GM18498 (cell line): ENCODE measurements at regions not wholly inside any gene's neighbourhood (a gene's known extent, or its start where the extent isn't known, plus 50 kb on each side); places are given as distances from the start of the nearest gene placed in this dataset.

Experiments used
- ATAC-seq: cut with Tn5 transposase; IDR thresholded peaks from one replicate; pipeline ENCODE4 v1.9.1; 2021; ENCODE audit warnings: mild to moderate bottlenecking, moderate library complexity; ENCODE audit not compliant: unreplicated experiment

DNA sequence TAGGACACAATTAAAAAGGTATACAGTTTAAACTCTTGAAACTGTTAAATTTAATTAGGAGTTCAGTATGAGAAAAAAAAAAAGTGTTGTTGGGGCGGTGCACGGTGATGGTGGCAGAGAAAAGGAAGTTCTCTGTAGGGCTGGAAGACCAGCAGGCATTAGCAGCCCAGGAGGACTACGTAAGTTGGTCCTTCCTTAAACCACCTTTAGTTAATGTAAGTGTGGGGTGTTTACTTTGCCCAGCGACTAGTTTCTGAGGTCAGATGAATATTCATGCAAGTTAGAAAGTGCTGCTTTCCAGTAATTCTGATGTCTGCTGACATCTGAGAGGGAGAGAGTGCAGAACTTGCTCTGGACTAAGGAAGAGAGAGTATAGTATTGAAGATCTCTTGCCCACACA is 54.9 kb downstream of the NKX2-1 start:
- ATAC-seq, result no peak

DNA sequence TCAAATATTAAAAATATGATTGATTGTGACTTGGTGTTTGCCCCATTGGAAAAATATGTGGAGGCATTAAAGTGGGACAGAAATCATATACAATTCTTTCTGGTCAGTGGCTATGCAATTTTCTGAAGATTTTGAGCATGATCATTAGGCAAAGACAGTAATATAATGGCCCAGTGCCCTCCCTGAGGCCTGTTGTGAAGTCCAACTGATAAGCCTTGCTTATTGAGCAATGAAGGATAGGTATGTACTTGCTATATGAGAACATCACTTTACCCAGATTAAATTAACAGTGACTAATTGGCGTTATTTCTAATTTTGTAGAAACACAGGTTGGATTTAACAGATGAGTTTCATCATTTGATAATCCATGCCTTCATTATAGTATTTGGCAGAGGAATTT is 57.1 kb downstream of the NKX2-1 start:
- no peak for ATAC-seq

DNA sequence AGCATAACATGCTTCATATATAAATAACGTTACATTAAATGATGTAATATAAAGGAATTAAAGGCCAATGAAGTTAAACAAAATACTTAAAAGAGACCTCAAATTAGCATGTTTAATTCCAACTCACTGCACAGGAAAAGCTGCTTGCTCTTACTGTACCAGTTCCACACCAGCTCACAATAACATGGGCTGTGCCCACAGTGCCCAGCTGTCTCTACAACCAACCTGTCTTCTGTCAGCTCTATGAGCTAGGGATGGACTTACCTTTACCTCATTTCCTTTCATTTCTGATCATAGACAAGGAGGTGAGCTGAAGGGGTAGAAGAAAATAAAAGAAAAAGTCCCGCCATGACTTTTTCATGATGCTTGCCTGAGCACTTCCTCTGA is 64.8 kb downstream of the NKX2-1 start:
- no peak for ATAC-seq

DNA sequence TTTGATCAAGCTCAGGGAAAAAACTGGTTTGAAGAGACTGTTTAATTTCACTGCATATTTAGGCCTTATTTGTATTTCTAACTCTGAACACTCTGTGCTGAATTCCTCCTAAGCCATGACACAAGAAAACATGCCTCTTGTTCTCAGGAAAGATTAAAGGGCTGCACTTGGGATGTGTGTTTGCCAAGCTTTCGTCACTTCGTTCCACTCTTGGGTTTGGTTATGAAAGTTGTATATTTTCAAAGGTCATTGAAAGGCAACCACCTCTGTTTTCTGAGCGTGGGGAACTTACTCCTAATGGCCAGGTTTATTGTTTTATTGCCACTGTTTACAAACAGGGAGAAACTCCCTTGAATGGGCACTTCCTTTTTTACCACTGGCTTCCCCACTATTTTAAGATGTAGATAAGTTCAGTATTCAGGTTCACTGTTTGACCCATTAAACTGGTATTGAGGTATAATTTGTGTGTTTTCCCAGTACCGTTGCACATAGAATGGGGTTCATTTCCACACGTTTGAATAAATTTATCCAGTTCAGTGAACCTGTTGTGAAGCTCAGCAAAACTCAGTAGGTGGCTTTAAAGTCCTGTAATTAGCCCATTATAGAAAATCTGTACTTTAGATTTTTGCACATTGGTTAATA is 65.3 kb downstream of the NKX2-1 start:
- no peak for ATAC-seq

DNA sequence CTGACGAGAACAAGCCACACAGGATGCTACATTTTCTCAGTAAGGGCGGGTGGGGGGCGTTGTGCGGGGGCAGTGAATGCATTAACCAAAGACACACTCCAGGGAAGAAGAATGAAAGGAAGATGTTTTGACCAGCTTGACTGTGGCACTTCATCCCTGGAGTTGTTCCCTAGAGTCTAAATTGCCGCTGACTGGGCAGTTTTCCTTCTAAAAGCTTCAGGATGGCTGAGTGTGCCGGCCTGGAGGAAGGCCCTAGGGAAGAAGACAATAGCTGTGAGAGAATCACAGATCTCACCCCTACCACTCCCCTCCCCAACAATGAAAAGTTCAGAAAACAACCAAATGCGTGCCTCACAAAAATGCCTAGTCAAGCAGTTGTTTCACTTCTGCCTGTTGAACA is 67.2 kb downstream of the NKX2-1 start:
- ATAC-seq, result no peak

DNA sequence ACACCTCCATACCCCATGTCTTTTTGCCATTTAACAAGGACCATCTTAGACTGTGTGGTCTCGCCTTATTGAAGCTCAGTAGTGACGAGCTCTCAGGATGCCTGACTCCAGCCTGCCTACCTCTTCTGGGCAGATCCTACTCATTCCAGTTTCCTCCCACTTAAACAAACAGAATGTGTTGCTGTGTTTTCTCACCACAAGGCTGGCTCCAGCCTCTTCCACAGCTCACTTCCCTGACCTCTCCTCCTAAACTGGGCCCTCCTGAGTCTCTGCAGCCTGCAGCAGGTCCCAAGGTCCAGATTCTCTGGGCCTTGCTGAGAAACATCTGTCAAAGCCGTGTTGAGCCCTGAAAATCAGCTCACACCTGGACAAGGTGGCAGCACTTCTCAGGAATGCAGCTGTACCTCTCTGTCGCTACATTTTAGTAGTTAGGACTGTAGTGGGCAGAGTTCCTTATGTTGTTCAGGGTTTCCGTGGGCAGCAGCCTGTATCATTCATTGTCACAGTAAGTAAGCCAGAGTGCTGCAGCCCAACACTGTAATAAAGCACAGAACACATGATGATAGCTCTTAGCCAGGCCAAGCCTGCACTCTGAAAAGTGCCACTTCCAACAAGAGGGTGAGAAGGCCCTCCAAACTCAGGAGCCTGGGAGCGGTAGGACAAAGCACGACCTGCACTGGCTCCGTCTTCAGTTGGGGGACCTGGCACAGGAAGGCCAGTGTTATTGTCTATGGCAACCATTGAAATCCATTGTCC is 68.5 kb downstream of the NKX2-1 start:
- ATAC-seq, result no peak

DNA sequence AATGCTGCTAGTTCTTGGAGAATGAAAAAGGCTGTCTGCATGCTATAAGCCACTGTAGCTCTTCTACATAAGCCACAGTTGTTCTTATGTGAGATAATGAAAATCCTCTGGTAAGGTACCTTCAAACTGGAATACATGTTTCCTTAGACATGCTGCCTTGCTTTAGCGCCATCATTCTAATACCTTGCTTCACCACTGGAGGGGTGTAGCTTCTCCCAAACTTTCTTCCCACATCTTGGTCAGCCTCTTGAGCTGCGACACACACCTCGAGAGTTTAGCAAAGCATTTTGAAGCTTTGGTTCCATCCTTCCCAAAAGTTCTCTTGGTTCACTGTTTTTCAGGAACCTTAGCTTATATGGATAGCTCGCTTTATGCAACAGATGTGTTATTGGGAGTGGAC is 69.5 kb downstream of the NKX2-1 start:
- no peak for ATAC-seq

DNA sequence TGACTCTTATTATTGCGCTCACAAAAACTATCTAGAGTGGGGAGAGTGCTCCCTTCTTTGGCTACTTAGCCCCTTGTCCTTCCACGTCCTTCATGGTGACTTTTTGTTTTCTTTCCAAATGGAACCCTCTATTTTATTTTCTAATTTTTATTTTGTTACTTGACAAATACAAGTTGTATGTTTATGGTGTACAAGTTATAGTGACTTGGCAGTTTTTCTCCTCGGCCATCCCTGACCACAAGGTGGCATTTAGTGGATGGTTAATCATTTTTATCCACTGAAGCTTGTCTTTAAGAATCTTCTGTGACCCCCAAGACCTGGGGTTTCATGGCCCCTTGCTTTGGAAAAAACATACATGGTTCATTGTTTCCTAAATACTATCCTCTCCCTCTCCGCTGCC is 70.1 kb downstream of the NKX2-1 start:
- ATAC-seq, result no peak

DNA sequence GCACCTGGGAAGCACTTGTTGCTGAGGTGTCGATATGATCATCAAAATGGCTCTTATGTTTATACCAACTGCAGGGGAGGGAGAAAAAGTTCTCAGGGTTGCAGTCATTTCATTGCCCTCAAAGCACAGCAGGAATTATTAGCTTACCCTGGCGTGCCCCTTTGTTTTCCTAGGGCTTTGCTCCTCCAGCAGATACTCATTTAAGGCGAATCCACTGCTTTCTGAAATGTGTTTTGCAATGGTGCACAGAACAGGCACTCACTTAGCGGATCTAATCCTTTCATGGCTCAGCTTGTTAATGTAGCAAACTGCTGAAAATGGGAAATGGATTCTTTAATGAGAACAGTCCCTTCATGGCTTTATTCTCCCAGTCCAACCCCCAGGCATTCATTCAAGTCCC is 76.7 kb downstream of the NKX2-1 start:
- no peak for ATAC-seq

DNA sequence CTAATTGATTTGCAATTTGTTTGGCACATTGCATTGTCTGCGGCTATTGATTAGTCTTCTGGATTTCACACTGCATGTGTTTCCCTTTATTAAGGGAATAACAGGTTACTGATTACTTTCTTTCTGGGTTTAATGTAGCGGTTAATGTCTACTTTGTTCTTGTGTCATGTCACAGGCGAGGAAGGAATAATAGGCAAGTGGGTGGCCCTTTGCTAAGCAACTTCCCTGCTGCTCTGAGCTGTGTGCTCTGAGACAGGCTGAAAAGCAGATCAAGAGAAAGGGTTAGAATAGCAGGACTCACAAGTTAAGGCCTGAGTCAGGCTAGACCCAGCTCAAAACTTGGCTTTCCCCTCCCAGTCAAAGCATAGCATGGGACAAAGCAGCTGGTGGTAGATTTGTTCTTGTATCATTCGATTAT is 77.2 kb downstream of the NKX2-1 start:
- ATAC-seq, result no peak

DNA sequence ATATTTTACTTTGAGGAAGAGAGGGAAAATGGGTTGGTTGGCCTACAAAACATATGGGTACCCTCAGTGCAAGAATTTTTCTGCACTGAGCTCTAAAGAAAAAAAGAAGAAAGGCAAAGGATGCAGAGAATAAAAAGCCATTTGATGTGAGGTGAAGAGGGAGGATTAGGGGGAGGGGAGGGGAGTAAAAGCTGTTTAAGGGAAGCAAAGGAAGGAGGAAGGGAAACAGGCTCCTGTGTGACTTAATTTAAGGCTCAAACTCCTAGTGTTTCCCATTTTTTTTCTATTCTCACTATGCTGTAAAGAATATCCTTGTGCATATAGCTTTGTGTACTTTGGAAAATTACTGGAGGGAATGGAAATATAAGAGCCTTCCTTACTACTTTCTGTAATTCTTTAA is 78.7 kb downstream of the NKX2-1 start:
- no peak for ATAC-seq

DNA sequence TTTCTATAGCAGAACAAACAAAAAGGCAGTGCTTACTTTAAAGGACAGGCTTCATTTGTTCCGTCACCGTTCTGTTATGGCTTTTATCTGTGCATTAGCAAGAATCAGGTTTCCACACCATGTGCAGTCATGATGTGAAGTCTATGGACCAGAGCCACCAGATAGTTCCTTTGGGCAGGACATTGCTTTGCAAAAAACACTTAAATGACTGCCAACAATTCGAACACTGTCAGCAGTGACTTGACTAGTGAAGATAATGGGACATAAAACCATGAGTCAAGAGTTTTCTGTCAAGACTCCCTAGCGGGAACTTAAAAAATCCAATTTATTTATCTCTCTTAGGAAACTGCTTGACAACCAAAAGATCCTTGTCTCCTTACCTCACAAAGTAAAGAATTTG is 80.3 kb downstream of the NKX2-1 start:
- ATAC-seq, result no peak

DNA sequence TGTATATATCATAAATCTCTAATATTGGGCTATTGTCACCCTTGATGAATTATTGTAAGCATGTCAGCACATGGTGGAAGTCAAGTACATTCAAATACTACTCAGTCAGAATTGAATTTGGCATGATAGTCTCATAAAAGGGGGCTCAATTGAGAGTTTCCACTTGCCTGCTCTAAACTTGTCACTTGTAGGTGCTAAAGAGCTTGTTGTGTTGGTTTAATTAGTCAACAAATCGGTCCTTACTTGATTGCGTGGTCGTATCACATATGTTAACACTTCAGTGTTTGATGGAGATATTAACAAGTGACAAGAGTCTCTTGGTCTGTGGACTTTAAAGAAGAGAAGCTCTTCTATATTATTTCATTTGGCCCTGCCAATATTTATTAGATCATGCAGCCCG is 81.1 kb downstream of the NKX2-1 start:
- ATAC-seq, result no peak

DNA sequence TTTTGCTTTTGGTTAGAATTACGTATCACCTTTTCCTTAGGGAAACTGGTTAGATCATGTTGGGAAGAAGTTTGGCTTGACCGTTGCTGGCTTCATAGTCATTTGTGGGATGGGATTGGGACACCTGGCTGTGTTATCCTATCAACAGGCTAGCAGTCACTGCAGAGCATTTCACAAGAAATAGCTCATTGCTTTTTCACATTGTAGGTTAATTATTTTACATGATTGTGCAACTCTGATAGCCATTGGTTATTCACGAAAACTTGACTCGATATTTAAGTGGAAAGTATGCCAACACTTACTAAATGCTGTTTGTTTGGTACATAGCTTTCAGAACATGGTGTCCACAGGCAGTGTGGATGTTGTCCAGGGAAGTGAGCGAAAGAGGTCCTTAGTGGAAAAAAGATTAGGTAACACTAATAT is 89.4 kb downstream of the NKX2-1 start:
- ATAC-seq, result no peak

DNA sequence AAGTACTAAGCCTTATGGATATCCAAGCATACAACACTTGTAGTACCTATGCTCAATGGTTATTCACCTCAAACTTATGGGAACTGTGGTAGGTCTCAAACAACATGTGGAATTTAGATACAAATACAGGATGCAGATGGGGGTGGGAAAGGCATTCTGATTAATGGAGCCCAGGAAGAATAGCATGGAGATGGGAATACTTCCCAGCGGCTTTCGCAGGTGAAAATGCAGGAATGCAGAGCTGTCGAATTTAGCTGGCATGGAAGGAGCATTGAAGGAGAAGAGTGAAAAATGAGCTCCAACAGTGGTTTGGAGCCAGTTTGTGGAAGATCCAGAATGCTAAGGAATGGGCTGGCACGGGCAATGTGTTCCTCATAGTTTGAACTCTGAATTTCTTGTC is 89.9 kb downstream of the NKX2-1 start:
- no peak for ATAC-seq

DNA sequence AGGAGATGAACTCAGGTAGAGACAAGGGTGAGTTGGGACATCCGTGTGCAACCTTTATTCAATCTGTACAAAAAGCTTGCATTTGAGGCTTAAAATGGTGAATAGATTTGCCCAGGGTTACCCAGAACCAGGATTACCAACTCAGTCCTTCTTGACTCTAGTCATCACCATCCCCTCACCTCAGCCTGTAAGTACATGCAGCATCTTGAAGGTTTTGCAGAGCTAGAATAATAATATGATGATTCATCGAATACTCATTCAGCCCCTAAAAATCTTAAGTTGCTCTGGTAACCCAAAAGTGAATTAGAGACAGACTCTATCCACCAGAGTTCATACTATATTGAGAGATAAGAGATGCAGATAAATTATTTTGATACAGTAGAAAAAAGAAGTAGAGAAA is 90.3 kb downstream of the NKX2-1 start:
- no peak for ATAC-seq

DNA sequence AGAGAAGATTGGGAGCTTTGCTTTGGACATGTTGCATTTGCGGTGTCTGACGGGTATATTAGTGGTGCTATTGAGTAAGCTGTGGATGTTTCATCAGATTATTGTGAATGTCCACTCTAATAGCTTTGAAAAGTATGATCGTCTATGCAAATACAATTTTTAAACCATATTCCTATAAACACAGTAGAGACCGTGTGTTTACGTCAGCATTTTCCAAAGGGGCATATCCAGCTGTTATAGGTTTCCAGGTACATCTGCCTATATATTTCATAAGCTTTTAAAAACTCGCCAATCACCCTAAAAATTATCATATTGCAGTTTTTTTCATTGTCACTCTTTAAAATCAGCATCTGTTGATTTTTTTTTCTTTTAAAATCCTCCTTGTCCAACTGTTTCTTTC is 91.7 kb downstream of the NKX2-1 start:
- no peak for ATAC-seq

DNA sequence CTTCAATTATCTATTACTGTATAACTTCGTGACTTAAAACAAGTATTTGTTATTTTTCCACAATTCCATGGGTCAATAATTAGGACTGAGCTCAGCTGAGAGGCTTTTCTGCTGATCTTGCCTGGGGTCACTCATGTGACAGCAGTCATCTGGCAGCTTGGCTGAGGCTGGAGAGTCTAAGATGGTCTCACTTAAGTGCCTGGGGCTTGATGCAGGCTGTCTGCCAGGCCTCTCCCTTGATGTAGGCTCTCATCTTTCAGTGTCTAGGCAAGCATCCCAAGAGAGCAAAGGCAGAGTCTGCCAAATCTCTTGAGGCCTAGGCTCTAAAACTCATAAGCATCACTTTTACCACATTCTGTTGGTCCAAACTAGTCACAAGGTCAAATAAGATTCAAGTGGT is 93.2 kb downstream of the NKX2-1 start:
- no peak for ATAC-seq

DNA sequence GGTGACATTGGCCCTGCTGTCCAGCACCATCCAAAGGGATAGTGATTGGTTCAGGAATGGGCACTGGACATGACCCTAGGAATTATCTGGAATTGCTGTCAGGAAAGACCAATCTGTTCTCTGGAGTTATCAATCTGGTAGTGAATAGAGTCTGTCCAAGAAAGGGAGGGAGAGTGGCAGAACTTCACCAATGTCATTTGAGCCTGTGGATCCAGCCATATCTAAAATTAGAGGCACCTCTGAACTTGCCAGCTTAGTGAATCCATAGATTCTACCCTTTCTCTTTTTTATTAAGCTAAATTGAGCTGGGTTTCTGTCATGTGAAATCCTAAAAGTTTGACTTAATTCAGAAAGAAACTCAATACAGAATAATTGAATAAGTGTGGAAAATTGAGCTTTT is 93.9 kb downstream of the NKX2-1 start:
- ATAC-seq, result no peak

DNA sequence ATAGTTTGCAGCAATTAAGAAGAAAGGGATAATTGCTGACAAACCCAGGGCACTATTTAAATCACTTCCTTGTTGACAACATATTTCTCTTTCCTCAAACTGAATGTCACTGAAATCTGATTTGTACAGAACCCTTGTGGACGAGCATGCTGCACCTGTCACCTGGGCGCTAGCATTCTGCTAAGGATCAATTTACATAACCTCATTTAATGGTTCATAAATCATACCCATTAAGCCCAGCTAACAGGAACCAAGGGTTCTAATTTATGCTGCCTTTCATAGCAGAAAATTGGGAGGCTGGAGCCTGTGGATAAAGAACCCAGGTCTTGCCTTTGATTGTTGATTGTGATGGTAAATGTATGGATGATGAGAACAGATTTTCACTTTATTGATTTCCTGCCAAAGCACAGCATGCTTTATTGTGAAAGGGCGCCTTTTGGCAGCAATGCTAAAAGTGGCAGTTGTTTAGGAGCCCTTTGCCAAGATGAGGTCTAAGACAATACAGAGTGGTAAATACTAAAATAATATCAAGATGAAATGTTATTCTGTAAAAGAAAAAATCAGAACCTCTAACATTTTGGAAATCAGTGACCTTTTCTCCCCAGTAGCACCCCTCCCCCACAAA is 95.4 kb downstream of the NKX2-1 start:
- ATAC-seq, result no peak

DNA sequence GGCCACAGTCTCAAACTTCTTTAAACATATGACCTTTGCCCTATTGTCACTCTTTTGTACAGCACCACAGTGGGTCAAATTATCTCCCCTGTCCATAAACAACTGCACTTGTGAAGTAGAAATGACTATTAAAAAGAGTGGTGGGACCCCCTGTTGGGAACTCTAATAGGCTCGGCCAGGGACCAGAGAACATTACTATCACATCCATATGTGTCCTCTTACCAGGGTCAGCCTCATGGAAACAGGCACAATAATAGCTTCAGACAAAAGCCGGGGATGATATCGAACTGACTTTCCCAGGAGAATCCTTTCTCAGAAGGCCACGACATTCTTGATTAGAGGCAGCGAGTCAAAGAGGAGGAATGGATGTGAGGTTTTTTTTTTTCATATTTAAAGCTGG is 96.6 kb downstream of the NKX2-1 start:
- ATAC-seq, result no peak

DNA sequence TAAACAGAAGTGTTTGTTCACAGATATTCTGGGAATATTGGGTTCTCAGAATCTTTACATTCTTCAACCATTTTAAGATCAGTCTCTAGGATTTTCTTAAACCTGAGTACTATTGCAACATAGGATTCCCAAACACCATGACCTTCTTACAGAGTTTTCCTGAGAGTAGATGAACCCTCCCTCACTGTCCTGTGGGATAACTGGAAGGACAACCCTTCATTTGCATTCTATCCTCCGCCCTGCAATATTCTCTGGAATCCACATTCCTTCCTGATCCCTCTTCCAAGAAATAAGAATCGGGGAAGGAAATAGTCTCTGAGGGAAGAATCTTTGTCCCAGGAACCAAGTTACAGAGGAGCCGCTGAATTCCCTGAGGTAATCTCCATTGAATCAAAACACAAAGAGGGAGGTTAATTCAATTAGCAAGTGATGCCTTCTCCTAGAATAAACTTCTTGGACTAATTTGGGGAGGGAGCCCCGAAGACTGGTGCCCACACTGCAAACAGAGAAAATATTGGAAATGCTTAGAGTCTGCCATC is 99.8 kb upstream of the MBIP start:
- ATAC-seq, result no peak
